Neural cell (in vitro differentiated cells): ENCODE measurements at regions not wholly inside any gene's neighbourhood (a gene's known extent, or its start where the extent isn't known, plus 50 kb on each side); places are given as distances from the start of the nearest gene placed in this dataset.

Source experiments
- CTCF ChIP-seq: fragments of 450-650 bp; IDR thresholded peaks from 2 replicates; pipeline ENCODE4 v1.5.1; 2014; ENCODE audit warnings: antibody characterized with exemption, mild to moderate bottlenecking, moderate library complexity; ENCODE audit not compliant: poor library complexity, severe bottlenecking
- EP300 ChIP-seq: fragments of 450-650 bp; conservative IDR thresholded peaks from 2 replicates; pipeline ENCODE4 v1.6.1; 2014; ENCODE audit warnings: antibody characterized with exemption, mild to moderate bottlenecking, moderate library complexity; ENCODE audit not compliant: poor library complexity, severe bottlenecking
- EZH2 ChIP-seq: fragments of 200-600, 300-800 bp; shearing (Covaris generic), sonication (generic); IDR thresholded peaks from 2 replicates; pipeline ENCODE4 v1.6.1; 2014; ENCODE audit warnings: antibody characterized with exemption, low read length, borderline replicate concordance, mild to moderate bottlenecking; ENCODE audit not compliant: insufficient read depth, poor library complexity, severe bottlenecking
- MXI1 ChIP-seq: fragments of 450-650 bp; conservative IDR thresholded peaks from 2 replicates; pipeline ENCODE4 v1.6.1; 2014; ENCODE audit warnings: antibody characterized with exemption, mild to moderate bottlenecking; ENCODE audit not compliant: poor library complexity, severe bottlenecking
- POLR2AphosphoS5 ChIP-seq: IDR thresholded peaks from 2 replicates; pipeline ENCODE4 v1.6.1; 2012
- RAD21 ChIP-seq: fragments of 450-650 bp; conservative IDR thresholded peaks from 2 replicates; pipeline ENCODE4 v1.6.1; 2014; ENCODE audit warnings: antibody characterized with exemption, mild to moderate bottlenecking, moderate library complexity
- REST ChIP-seq: IDR thresholded peaks from 2 replicates; pipeline ENCODE4 v1.6.1; 2012; ENCODE audit warnings: borderline replicate concordance
- SMC3 ChIP-seq: fragments of 450-650 bp; conservative IDR thresholded peaks from 2 replicates; pipeline ENCODE4 v1.6.1; 2014; ENCODE audit warnings: antibody characterized with exemption, mild to moderate bottlenecking, moderate library complexity; ENCODE audit not compliant: poor library complexity
- TAF1 ChIP-seq: IDR thresholded peaks from 2 replicates; pipeline ENCODE4 v1.6.1; 2012; ENCODE audit warnings: low read depth

GRCh38 chr18:54032412-54032811 is 192.1 kb downstream of the MBD2 start:
- TF ChIP-seq CTCF (no peak), EZH2 (no peak), MXI1 (no peak), REST (no peak), RAD21 (no peak), TAF1 (no peak), SMC3 (no peak), POLR2AphosphoS5 (no peak), EP300 (no peak)
